ENCODE measurements at regions not wholly inside any gene's neighbourhood (a gene's known extent, or its start where the extent isn't known, plus 50 kb on each side); places are given as distances from the start of the nearest gene placed in this dataset.

GRCh38 chr4:128597500-128597899, 212.0 kb upstream of the JADE1 start:
- no TSS peak for BruUV-seq (replicated peaks)
- 66% methylated on average over 3 of the region's 3 CpGs for WGBS (ENCODE audit: insufficient coverage, low coverage, missing lambda C conversion rate)
- no peak overlapping the region for H2AFZ ChIP-seq (ENCODE audit: low read depth, low read length)
- H3K9ac ChIP-seq (ENCODE audit: insufficient read depth in 1 of 2, low read depth in 2 of 2, low read length in 2 of 2), result no peak overlapping the region
- H3K4me3 ChIP-seq, result no peak overlapping the region
- FAIRE-seq (no peak), DNase-seq (ENCODE audit: extremely low read depth in 1 of 4, low spot score in 3 of 4) (no peak), ATAC-seq (no peak)
- intact Hi-C loops (cut with micrococcal nuclease) (no loop called here), in situ Hi-C loops (cut with MboI) (loop anchor here (10.0 kb wide), 1 partner anchor 683 kb away; no protein-coding TSS in a partner anchor)
- H3K9me1 ChIP-seq (ENCODE audit: control insufficient read depth, insufficient read depth, low read length), result no peaks in the 10 kb centered on the region
- H3K4me2 ChIP-seq (ENCODE audit: insufficient read depth, low read length), result no peak overlapping the region
- ChIA-PET POLR2A (interaction anchor here (0.7 kb wide), 1 partner anchor 179 kb away, joined by 3 read pairs; no protein-coding TSS in a partner anchor), CTCF (ENCODE audit: low intra/inter-chr PET ratio) (no interaction called here)
- H3K36me3 ChIP-seq (ENCODE audit: control insufficient read depth, insufficient read depth, low read length), result no peaks in the 10 kb centered on the region
- H3K27me3 ChIP-seq (ENCODE audit: control insufficient read depth in 2 of 2, insufficient read depth in 2 of 2, low read length in 2 of 2), result no peaks in the 10 kb centered on the region
- H3K9me3 ChIP-seq (replicated peaks; ENCODE audit: control insufficient read depth, insufficient read depth, low read depth, low read length), result no peaks in the 10 kb centered on the region; the same call in 1 of the 2 replicates
- H3K4me1 ChIP-seq (replicated peaks in 1 of 2; ENCODE audit: control insufficient read depth in 2 of 2, insufficient read depth in 2 of 2, low read length in 2 of 2), result peaks cover 13 to 35% of the 10 kb centered on the region in 2 experiments
- no peaks in the 10 kb centered on the region for H3K79me2 ChIP-seq (ENCODE audit: control insufficient read depth, insufficient read depth, low read length)
- no peak for TF ChIP-seq VEZF1 (CRISPR knock-in tag; IDR thresholded peaks at IDR 0.05)
- no peak for TF ChIP-seq RCOR1 (IDR thresholded peaks at IDR 0.05; ENCODE audit: borderline replicate concordance in 1 of 2, low read depth in 2 of 2, low read length in 2 of 2)
- TF ChIP-seq ZBED1 (IDR thresholded peaks at IDR 0.05), result no peak
- no peak for TF ChIP-seq GMEB1 (CRISPR knock-in tag; IDR thresholded peaks at IDR 0.05)
- TF ChIP-seq ZFPM2 (CRISPR knock-in tag; IDR thresholded peaks at IDR 0.05), result no peak
- no peak for TF ChIP-seq ZBTB17 (CRISPR knock-in tag; IDR thresholded peaks at IDR 0.05)
- no peak for TF ChIP-seq IRF9 (tag; IDR thresholded peaks at IDR 0.05)
- TF ChIP-seq TEAD4 (IDR thresholded peaks at IDR 0.05; ENCODE audit: low read length), result no peak
- TF ChIP-seq TEAD4 (CRISPR knock-in tag; IDR thresholded peaks at IDR 0.05; ENCODE audit: borderline replicate concordance), result no peak
- TF ChIP-seq ZNF696 (CRISPR knock-in tag; conservative IDR thresholded peaks at IDR 0.05), result no peak
- TF ChIP-seq E2F6 (IDR thresholded peaks at IDR 0.05; ENCODE audit: borderline replicate concordance in 1 of 2, extremely low read depth in 1 of 2, insufficient read depth in 1 of 2, insufficient read length in 1 of 2, low read depth in 1 of 2, low read length in 1 of 2, poor library complexity in 1 of 2, severe bottlenecking in 1 of 2), result no peak
- TF ChIP-seq HDAC8 (tag; IDR thresholded peaks at IDR 0.05), result no peak
- TF ChIP-seq STAT5A (IDR thresholded peaks at IDR 0.05; ENCODE audit: borderline replicate concordance, low read length), result no peak
- TF ChIP-seq BRF1 (IDR thresholded peaks at IDR 0.05; ENCODE audit: borderline replicate concordance, extremely low read depth, insufficient read length), result no peak
- TF ChIP-seq ZNF695 (CRISPR knock-in tag; IDR thresholded peaks at IDR 0.05), result no peak
- TF ChIP-seq MYC (IDR thresholded peaks at IDR 0.05; ENCODE audit: low read depth, low read length), result no peak
- no peak for TF ChIP-seq MYC (CRISPR knock-in tag; IDR thresholded peaks at IDR 0.05; ENCODE audit: borderline replicate concordance, low read depth)
- no peak for TF ChIP-seq RAD21 (CRISPR knock-in tag; conservative IDR thresholded peaks at IDR 0.05 in 1 of 2, IDR thresholded peaks at IDR 0.05 in 1 of 2)
- H4K20me1 ChIP-seq (replicated peaks; ENCODE audit: control insufficient read depth, insufficient read depth, low read length), result no peaks in the 10 kb centered on the region
- H3K27ac ChIP-seq (ENCODE audit: extremely low read depth, low read depth, low read length), result no peak overlapping the region
